Duodenal mucosa (tissue), 2 donors: ENCODE measurements at regions not wholly inside any gene's neighbourhood (a gene's known extent, or its start where the extent isn't known, plus 50 kb on each side); places are given as distances from the start of the nearest gene placed in this dataset.

Experiments
- H3K27ac ChIP-seq: one replicate; pipeline ENCODE4 v1.7.0; 2013; ENCODE audit warnings: low read depth, low read length
- H3K27me3 ChIP-seq, 2 donors: one replicate each; pipeline ENCODE4 v1.7.0; 2013; ENCODE audit warnings: low read length in 2 of 2, control low read depth in 1 of 2; ENCODE audit not compliant: insufficient read depth in 2 of 2, control insufficient read depth in 1 of 2
- H3K36me3 ChIP-seq, 2 donors: one replicate each; pipeline ENCODE4 v1.7.0; 2013; ENCODE audit warnings: low read length in 2 of 2, control low read depth in 1 of 2; ENCODE audit not compliant: insufficient read depth in 2 of 2, control insufficient read depth in 1 of 2
- H3K4me1 ChIP-seq, 2 donors: one replicate each; pipeline ENCODE4 v1.7.0; 2013; ENCODE audit warnings: low read length in 2 of 2, control low read depth in 1 of 2; ENCODE audit not compliant: insufficient read depth in 2 of 2, control insufficient read depth in 1 of 2
- H3K4me3 ChIP-seq, 2 donors: one replicate each; pipeline ENCODE4 v1.7.0; 2013; ENCODE audit warnings: low read length in 2 of 2, low read depth in 1 of 2
- H3K9ac ChIP-seq, 2 donors: one replicate each; pipeline ENCODE4 v1.7.0; 2013; ENCODE audit warnings: low read length in 2 of 2, low read depth in 1 of 2
- H3K9me3 ChIP-seq, 2 donors: one replicate each; pipeline ENCODE4 v1.7.0; 2013; ENCODE audit warnings: low read length in 2 of 2, control low read depth in 1 of 2; ENCODE audit not compliant: control insufficient read depth in 1 of 2

DNA sequence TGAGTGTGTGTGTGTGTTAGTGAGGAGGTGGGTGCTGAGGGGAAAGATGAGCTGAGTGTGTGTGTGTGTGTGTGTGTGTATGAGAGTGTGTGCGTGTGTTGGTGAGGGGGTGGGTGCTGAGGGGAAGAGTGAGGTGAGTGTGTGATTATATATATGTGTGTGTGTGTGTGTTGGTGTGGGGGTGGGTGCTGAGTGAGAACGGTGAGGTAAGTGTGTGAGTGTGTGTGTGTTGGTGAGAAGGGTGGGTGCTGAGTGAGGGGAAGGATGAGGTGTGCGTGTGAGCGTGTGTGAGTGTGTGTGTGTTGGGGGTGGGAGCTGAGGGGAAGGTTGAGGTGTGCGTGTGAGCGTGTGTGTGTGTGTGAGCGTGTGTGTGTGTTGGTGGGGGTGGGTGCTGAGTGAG, 322.0 kb upstream of the NT5C1B start:
- no peak overlapping the region for H3K27ac ChIP-seq
- H3K4me3 ChIP-seq: no peak overlapping the region
- H3K4me1 ChIP-seq: no peaks in the 10 kb centered on the region
- no peak overlapping the region for H3K9ac ChIP-seq
- H3K9me3 ChIP-seq: no peaks in the 10 kb centered on the region
- H3K36me3 ChIP-seq: no peaks in the 10 kb centered on the region
- no peaks in the 10 kb centered on the region for H3K27me3 ChIP-seq

DNA sequence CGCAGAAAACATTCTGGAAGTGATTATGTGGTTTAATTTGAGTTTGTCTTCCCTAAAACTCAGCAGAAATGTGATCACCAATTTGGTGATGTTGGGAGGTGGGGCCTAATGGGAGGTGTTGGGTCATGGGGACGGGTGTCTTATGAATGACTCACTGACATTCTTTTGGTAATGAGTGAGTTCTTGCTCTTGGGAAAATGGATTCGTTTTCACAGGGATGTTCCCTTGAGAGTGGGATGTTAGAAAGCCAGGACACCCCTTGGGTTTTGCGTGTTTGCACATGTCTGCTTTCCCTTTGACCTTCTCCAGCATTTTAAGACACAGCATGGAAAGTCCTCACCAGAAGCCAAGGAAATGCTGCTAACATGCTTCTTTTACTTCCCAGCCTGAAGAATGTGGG, 321.5 kb upstream of the NT5C1B start:
- Histone ChIP-seq H3K9me3 (no peaks in the 10 kb centered on the region), H3K27me3 (no peaks in the 10 kb centered on the region), H3K4me3 (no peak overlapping the region), H3K4me1 (no peaks in the 10 kb centered on the region), H3K36me3 (no peaks in the 10 kb centered on the region), H3K27ac (no peak overlapping the region), H3K9ac (no peak overlapping the region)

DNA sequence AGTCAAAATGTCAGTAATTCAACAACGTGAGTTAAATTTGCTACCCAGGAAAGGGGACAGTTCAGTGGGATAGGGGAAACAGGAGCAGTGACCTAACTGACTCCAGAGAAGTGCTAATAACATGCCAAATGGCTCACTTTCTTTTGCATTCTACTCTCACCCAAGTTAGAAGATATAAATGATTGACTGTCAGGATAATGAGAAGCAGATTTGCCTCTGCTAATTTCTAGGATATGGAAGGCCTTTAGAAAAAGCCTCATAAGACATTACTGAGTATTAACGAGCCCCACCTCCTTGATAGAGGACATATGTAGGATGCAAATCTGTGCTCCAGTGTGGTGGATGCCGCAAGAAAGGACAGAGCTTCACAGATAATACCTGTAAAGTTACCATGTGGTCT, 318.6 kb upstream of the NT5C1B start:
- Histone ChIP-seq H3K4me3 (no peak overlapping the region), H3K9ac (no peak overlapping the region), H3K27ac (no peak overlapping the region), H3K4me1 (no peaks in the 10 kb centered on the region), H3K27me3 (no peaks in the 10 kb centered on the region), H3K36me3 (no peaks in the 10 kb centered on the region), H3K9me3 (no peaks in the 10 kb centered on the region)

DNA sequence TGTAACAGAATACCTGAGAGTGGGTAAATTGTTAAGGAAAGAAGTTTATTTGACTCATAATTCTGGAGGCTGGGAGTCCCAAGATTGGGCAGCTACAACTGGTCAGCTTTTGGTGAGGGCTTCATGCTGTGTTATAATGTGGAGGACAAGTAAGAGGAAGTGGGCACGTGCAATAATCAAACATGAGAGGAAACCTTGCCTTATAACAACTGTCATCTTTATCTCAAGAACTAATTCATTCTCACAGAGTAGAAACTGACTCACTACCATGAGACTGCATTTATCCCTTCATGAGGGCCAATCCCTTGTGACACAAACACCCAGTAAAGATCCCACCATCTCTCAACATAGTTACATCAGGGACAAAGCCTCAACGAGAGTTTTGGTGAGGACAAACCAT, 318.1 kb upstream of the NT5C1B start:
- Histone ChIP-seq H3K4me1 (no peaks in the 10 kb centered on the region), H3K9me3 (no peaks in the 10 kb centered on the region), H3K4me3 (no peak overlapping the region), H3K9ac (no peak overlapping the region), H3K36me3 (no peaks in the 10 kb centered on the region), H3K27ac (no peak overlapping the region), H3K27me3 (no peaks in the 10 kb centered on the region)

DNA sequence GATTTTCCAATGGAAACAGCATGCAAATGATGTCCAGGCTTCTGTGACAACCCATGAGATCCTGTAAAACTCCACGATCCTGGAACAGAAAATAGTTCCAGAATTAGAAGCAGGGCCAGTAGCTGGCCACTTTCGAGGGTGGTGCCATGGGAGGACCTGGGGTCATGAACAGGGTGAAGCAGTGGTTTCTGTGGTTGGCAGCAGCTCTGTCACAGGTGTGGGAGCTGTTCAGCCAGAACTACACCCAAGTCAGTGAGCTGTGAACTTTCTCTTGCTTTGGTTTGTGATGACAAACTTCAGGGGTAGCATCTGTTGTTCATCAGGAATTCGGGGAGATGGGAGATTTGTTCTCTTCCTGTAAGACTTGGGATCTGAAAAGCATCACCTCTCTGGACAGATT, 314.4 kb upstream of the NT5C1B start:
- no peak overlapping the region for H3K9ac ChIP-seq
- no peak overlapping the region for H3K4me3 ChIP-seq
- H3K27me3 ChIP-seq: no peaks in the 10 kb centered on the region
- H3K4me1 ChIP-seq: no peaks in the 10 kb centered on the region
- no peaks in the 10 kb centered on the region for H3K36me3 ChIP-seq
- no peaks in the 10 kb centered on the region for H3K9me3 ChIP-seq
- no peak overlapping the region for H3K27ac ChIP-seq

DNA sequence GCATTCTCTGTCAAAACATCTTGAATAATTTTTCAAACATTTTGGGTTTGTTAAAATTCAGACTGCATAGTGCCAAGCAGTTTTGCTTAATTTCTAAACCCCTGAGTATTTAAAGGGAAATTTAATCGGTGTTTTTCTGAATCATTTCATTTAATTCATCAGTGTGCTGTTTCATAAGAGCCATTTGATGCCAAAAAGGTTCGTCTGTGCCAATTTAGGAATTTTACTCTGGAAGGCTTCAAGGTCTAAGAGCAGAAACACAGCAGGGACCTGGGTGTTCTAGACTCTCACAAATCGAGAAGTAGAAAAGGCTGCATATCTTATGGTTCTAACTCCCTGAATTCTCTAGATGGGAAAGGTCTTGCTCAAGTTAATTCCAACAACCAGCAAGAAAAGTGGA, 311.9 kb upstream of the NT5C1B start:
- H3K27ac ChIP-seq: no peak overlapping the region
- H3K9ac ChIP-seq: no peak overlapping the region
- H3K9me3 ChIP-seq: no peaks in the 10 kb centered on the region
- no peaks in the 10 kb centered on the region for H3K4me1 ChIP-seq
- H3K36me3 ChIP-seq: no peaks in the 10 kb centered on the region
- H3K4me3 ChIP-seq: no peak overlapping the region
- no peaks in the 10 kb centered on the region for H3K27me3 ChIP-seq

DNA sequence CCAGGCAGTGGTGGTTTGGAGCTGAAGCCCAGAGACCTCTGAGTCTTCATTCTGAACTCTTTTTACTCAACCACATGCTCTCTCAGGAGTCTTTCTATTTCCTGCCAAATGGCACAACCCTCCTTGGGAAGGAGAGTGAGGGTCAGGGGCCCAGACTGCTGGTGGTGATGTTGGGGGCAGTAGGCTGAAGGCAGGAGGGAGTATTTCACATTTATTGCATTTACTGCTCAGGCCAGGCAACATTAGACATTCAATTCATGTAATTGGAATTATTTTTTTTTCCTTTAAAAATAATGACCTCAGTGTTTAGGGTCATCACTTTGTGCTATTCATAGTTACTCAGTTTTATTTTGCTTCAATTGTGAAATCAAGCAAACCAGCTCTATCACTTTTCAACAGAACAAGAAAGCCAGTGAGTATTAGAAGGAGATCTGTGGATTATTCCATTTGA, 311.3 kb upstream of the NT5C1B start:
- no peak overlapping the region for H3K27ac ChIP-seq
- no peaks in the 10 kb centered on the region for H3K4me1 ChIP-seq
- H3K9ac ChIP-seq: no peak overlapping the region
- H3K4me3 ChIP-seq: no peak overlapping the region
- H3K27me3 ChIP-seq: no peaks in the 10 kb centered on the region
- H3K36me3 ChIP-seq: no peaks in the 10 kb centered on the region
- H3K9me3 ChIP-seq: no peaks in the 10 kb centered on the region

- no peak overlapping the region for H3K9ac ChIP-seq
- no peaks in the 10 kb centered on the region for H3K4me1 ChIP-seq
- H3K27me3 ChIP-seq: no peaks in the 10 kb centered on the region
- H3K4me3 ChIP-seq: no peak overlapping the region
- H3K36me3 ChIP-seq: no peaks in the 10 kb centered on the region
- H3K9me3 ChIP-seq: no peaks in the 10 kb centered on the region
- no peak overlapping the region for H3K27ac ChIP-seq
These were observed 310.4 kb upstream of the NT5C1B start for GRCh38 chr2:18899725-18900124.

DNA sequence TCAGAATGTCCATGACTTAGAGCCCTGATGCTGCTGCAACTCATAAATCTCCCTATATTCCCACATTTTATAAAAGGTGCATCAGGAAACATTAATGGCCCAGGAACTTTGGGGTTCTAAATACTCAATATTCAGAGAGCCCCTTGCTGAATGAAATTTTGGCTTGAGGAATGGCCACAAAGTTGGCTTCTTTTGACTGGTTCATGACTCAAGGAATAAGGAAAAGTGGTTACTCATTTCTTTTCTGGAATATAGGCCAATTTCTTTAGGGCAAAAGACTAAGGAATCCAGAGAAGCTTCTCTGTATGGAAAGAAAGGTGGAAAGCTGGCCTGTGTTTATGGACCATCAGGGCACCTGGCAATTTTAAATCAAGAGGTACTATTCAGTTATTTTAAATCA, 308.9 kb upstream of the NT5C1B start:
- Histone ChIP-seq H3K4me1 (no peaks in the 10 kb centered on the region), H3K4me3 (no peak overlapping the region), H3K36me3 (no peaks in the 10 kb centered on the region), H3K9me3 (no peaks in the 10 kb centered on the region), H3K27ac (no peak overlapping the region), H3K27me3 (no peaks in the 10 kb centered on the region), H3K9ac (no peak overlapping the region)

DNA sequence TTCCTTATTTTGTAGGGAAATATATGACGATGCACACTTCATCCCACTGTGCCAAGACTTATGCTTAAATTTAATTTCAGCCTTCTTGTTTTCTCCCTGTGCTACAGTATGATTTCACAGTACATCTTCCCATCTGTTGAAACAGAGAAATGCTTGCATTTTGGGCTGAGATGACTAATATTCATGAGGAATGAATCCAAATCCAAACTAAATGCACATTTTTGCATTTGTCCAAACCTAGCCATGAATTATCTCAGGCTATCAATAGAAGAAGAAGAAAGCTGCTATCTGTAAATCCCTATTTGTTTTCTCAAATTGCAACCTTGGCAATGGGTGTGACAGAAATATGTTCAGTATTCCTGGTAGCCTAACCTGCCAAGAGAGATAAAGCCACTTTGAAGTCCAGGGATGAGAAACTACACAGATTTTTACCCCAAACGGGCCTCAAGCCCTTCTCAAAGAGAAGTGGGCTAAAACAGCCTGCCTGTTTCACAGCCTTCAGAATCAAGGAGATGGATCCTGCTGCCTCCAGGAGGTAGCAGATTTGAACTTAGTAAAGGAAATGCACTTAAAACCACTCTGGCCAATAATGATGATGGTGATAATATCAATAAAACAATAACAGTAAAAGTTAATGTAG, 306.9 kb upstream of the NT5C1B start:
- no peak overlapping the region for H3K4me3 ChIP-seq
- H3K27me3 ChIP-seq: no peaks in the 10 kb centered on the region
- H3K9me3 ChIP-seq: no peaks in the 10 kb centered on the region
- H3K27ac ChIP-seq: no peak overlapping the region
- H3K4me1 ChIP-seq: no peaks in the 10 kb centered on the region
- no peaks in the 10 kb centered on the region for H3K36me3 ChIP-seq
- H3K9ac ChIP-seq: no peak overlapping the region
